ENCODE measurements at regions not wholly inside any gene's neighbourhood (a gene's known extent, or its start where the extent isn't known, plus 50 kb on each side); places are given as distances from the start of the nearest gene placed in this dataset.
"Not testable (repeated sequence)": the region's sequence is repeated elsewhere in the genome, so short reads cannot be mapped to it uniquely, and the experiment has no call there.

GRCh38 chr6:69570106-69570505 is 226.7 kb downstream of the LMBRD1 start:
- no peaks in the 10 kb centered on the region for H3K9me3 ChIP-seq (ENCODE audit: control insufficient read depth, low read depth, low read length)
- H3K9ac ChIP-seq (ENCODE audit: extremely low read depth, insufficient read length, low read length) = no peak overlapping the region
- H3K27me3 ChIP-seq (ENCODE audit: insufficient read depth, low read length) = no peaks in the 10 kb centered on the region
- H3K14ac ChIP-seq (ENCODE audit: insufficient read depth, low read length) = no peak overlapping the region
- no peak overlapping the region for H3K4ac ChIP-seq (ENCODE audit: low read depth, low read length)
- H3K36me3 Mint-ChIP-seq (ENCODE audit: insufficient read depth in 1 of 3, low read depth in 3 of 3) = peaks cover 0 to 5% (median 2%) of the 10 kb centered on the region in 3 experiments; a peak in 3 of 7 replicates
- no peak for DNase-seq
- no peak overlapping the region for H2BK120ac ChIP-seq (ENCODE audit: low read depth, low read length, poor library complexity, severe bottlenecking)
- H3K23ac ChIP-seq (ENCODE audit: insufficient read length, low read depth, low read length) = no peak overlapping the region
- H2BK12ac ChIP-seq (ENCODE audit: insufficient read length, low read depth, low read length) = no peak overlapping the region
- no CpG with 5 or more reads among the region's 1 CpG for WGBS (ENCODE audit: extremely low coverage, insufficient read length, low lambda C conversion rate)
- no peak overlapping the region for H3K18ac ChIP-seq (ENCODE audit: insufficient read length, low read depth, low read length)
- no peak overlapping the region for H3K27ac Mint-ChIP-seq
- H3K4me3 Mint-ChIP-seq = no peak overlapping the region
- no peak overlapping the region for H2BK15ac ChIP-seq (ENCODE audit: low read depth, low read length)
- no peak overlapping the region for H2BK20ac ChIP-seq (ENCODE audit: low read depth, low read length, poor library complexity, severe bottlenecking)
- H2AFZ ChIP-seq (ENCODE audit: low read length) = no peak overlapping the region
- TF ChIP-seq CTCF (conservative IDR thresholded peaks at IDR 0.05) = no peak
- H4K5ac ChIP-seq (ENCODE audit: insufficient read length, low read depth, low read length) = no peak overlapping the region
- no peak overlapping the region for H3T11ph ChIP-seq (ENCODE audit: low read length)
- no peak overlapping the region for H3K4me2 ChIP-seq (ENCODE audit: insufficient read depth, insufficient read length, low read length)
- H3K27ac ChIP-seq (ENCODE audit: insufficient read length, low read depth, low read length) = no peak overlapping the region
- H4K20me1 ChIP-seq (ENCODE audit: control insufficient read depth, insufficient read depth, insufficient read length) = no peaks in the 10 kb centered on the region
- H3K27me3 Mint-ChIP-seq (ENCODE audit: low read depth) = no peaks in the 10 kb centered on the region
- H3K79me1 ChIP-seq (ENCODE audit: insufficient read depth, low read depth, low read length, poor library complexity, severe bottlenecking) = no peaks in the 10 kb centered on the region
- H2AK5ac ChIP-seq (ENCODE audit: insufficient read length, low read length) = no peak overlapping the region
- no peak overlapping the region for H3K56ac ChIP-seq (ENCODE audit: insufficient read length, low read depth, low read length)
- H3K9me3 Mint-ChIP-seq = peaks cover 7 to 13% of the 10 kb centered on the region in 2 experiments
- no peaks in the 10 kb centered on the region for H3K23me2 ChIP-seq (ENCODE audit: insufficient read length, low read depth, low read length, poor library complexity, severe bottlenecking)
- H4K91ac ChIP-seq (ENCODE audit: insufficient read length, low read depth, low read length) = no peak overlapping the region
- H2BK5ac ChIP-seq (ENCODE audit: insufficient read length, low read length) = no peak overlapping the region
- no peaks in the 10 kb centered on the region for H3K79me2 ChIP-seq (ENCODE audit: insufficient read depth, low read length)
- no peaks in the 10 kb centered on the region for H3K4me1 Mint-ChIP-seq
- no peak overlapping the region for H4K8ac ChIP-seq (replicated peaks; ENCODE audit: insufficient read length, low read depth, low read length)
- no peaks in the 10 kb centered on the region for H3K4me1 ChIP-seq (ENCODE audit: insufficient read depth, low read length)

DNA sequence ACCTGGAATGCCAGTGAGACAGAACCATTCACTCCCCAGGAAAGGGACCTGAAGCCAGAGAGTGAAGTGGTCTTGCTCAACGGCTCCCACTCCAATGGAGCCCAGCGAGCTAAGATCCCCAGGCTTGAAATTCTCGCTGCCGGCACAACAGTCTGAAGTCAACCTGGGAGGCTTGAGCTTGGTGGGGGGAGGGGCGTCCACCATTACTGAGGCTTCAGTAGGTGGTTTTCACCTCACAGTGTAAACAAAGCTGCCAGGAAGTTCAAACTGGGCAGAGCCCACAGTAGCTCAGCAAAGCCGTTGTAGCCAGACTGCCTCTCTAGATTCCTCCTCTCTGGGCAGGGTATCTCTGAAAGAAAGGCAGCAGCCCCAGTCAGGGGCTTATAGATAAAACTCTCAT is 236.2 kb downstream of the LMBRD1 start:
- not testable (repeated sequence) for H4K8ac ChIP-seq (replicated peaks; ENCODE audit: insufficient read length, low read depth, low read length); H3K4me1 Mint-ChIP-seq; H3K18ac ChIP-seq (ENCODE audit: insufficient read length, low read depth, low read length); H3K4me1 ChIP-seq (ENCODE audit: insufficient read depth, low read length); H3K27me3 Mint-ChIP-seq (ENCODE audit: low read depth); H2BK12ac ChIP-seq (ENCODE audit: insufficient read length, low read depth, low read length); H2AK5ac ChIP-seq (ENCODE audit: insufficient read length, low read length); H3K14ac ChIP-seq (ENCODE audit: insufficient read depth, low read length); H3K27ac ChIP-seq (ENCODE audit: insufficient read length, low read depth, low read length); H3K9ac ChIP-seq (ENCODE audit: extremely low read depth, insufficient read length, low read length); H3K9me3 ChIP-seq (ENCODE audit: control insufficient read depth, low read depth, low read length); H4K20me1 ChIP-seq (ENCODE audit: control insufficient read depth, insufficient read depth, insufficient read length); H2AFZ ChIP-seq (ENCODE audit: low read length); H3K4ac ChIP-seq (ENCODE audit: low read depth, low read length); H3K4me2 ChIP-seq (ENCODE audit: insufficient read depth, insufficient read length, low read length); H3K79me2 ChIP-seq (ENCODE audit: insufficient read depth, low read length); H3K23me2 ChIP-seq (ENCODE audit: insufficient read length, low read depth, low read length, poor library complexity, severe bottlenecking); H4K5ac ChIP-seq (ENCODE audit: insufficient read length, low read depth, low read length); H3K23ac ChIP-seq (ENCODE audit: insufficient read length, low read depth, low read length); H2BK15ac ChIP-seq (ENCODE audit: low read depth, low read length); H3K4me3 Mint-ChIP-seq; H2BK20ac ChIP-seq (ENCODE audit: low read depth, low read length, poor library complexity, severe bottlenecking); H3T11ph ChIP-seq (ENCODE audit: low read length); H2BK5ac ChIP-seq (ENCODE audit: insufficient read length, low read length); H3K56ac ChIP-seq (ENCODE audit: insufficient read length, low read depth, low read length); H2BK120ac ChIP-seq (ENCODE audit: low read depth, low read length, poor library complexity, severe bottlenecking); H4K91ac ChIP-seq (ENCODE audit: insufficient read length, low read depth, low read length); H3K79me1 ChIP-seq (ENCODE audit: insufficient read depth, low read depth, low read length, poor library complexity, severe bottlenecking); H3K27me3 ChIP-seq (ENCODE audit: insufficient read depth, low read length)
- peak; percentile 34 for DNase-seq
- WGBS (ENCODE audit: extremely low coverage, insufficient read length, low lambda C conversion rate) = no CpG with 5 or more reads among the region's 6 CpGs
- 0 out of 7 replicates have a peak overlapping the region, but pooled peaks of 1 of the 3 experiments have one; percentile 15 for H3K27ac Mint-ChIP-seq
- H3K36me3 Mint-ChIP-seq (ENCODE audit: insufficient read depth in 1 of 3, low read depth in 3 of 3) = peaks cover 6 to 19% (median 18%) of the 10 kb centered on the region in 3 experiments
- H3K9me3 Mint-ChIP-seq = peaks cover 23 to 30% of the 10 kb centered on the region in 2 experiments; a peak in 4 of 5 replicates

Data from H9 (cell line).